H1 (cell line): ENCODE measurements at regions not wholly inside any gene's neighbourhood (a gene's known extent, or its start where the extent isn't known, plus 50 kb on each side); places are given as distances from the start of the nearest gene placed in this dataset.

Source experiments
- CTCF ChIA-PET: fragments of 300-600 bp; sonication (Branson Sonifier 250); formaldehyde crosslinking; loops from one replicate; lab custom pipeline; 2021; ENCODE audit not compliant: partially characterized antibody; lab: Charles Lee
- POLR2A ChIA-PET: fragments of 300-600 bp; sonication (Branson Sonifier 250); formaldehyde crosslinking; loops from one replicate; lab custom pipeline; 2021; ENCODE audit warnings: inconsistent platforms; ENCODE audit not compliant: partially characterized antibody; lab: Charles Lee
- DNase-seq, 2 experiments: peaks; one replicate each; pipeline versions ENCODE4 v3.0.0 to v3.0.0-alpha.2; 2010 to 2022; ENCODE audit warnings: low spot score in 2 of 2, low read depth in 1 of 2, mixed read lengths in 1 of 2
- FAIRE-seq: peaks from 2 replicates; lab custom pipeline; 2011; peaks lifted over from hg19 to GRCh38; lab: Jason Lieb, UNC
- H2AFZ ChIP-seq: 2 replicates; pipeline ENCODE4 v1.8.1; 2012; ENCODE audit warnings: low read length, inconsistent platforms
- H2AK5ac ChIP-seq: 2 replicates; pipeline ENCODE4 v1.6.1; 2013; ENCODE audit warnings: low read depth, low read length
- H2BK120ac ChIP-seq: replicated peaks from 2 replicates; pipeline ENCODE3; 2013; ENCODE audit warnings: low read depth, low read length, inconsistent platforms
- H2BK12ac ChIP-seq: 2 replicates; pipeline ENCODE4 v1.6.1; 2013; ENCODE audit warnings: low read depth, low read length
- H2BK15ac ChIP-seq: 2 replicates; pipeline ENCODE4 v1.6.1; 2013; ENCODE audit warnings: low read length
- H2BK20ac ChIP-seq: 2 replicates; pipeline ENCODE4 v1.6.1; 2013; ENCODE audit warnings: low read length
- H2BK5ac ChIP-seq: 2 replicates; pipeline ENCODE4 v1.6.1; 2013; ENCODE audit warnings: low read depth, low read length
- H3K14ac ChIP-seq: 2 replicates; pipeline ENCODE4 v1.6.1; 2013; ENCODE audit warnings: inconsistent platforms; ENCODE audit not compliant: insufficient read length
- H3K18ac ChIP-seq: 2 replicates; pipeline ENCODE4 v1.6.1; 2013; ENCODE audit warnings: low read length; ENCODE audit errors: extremely low read depth
- H3K23ac ChIP-seq: 2 replicates; pipeline ENCODE4 v1.6.1; 2013; ENCODE audit warnings: inconsistent platforms; ENCODE audit not compliant: insufficient read length
- H3K23me2 ChIP-seq: 2 replicates; pipeline ENCODE4 v1.6.1; 2013; ENCODE audit warnings: low read depth, low read length
- H3K27ac ChIP-seq: 2 replicates; pipeline ENCODE4 v1.6.1; 2011; ENCODE audit warnings: low read depth, low read length, inconsistent platforms
- H3K27me3 ChIP-seq, 4 experiments: replicated peaks in 1 of 4; 1 replicate in 1 of 4; 2 replicates in 3 of 4; pipeline versions ENCODE4 v1.6.1 to v1.8.1; 2011 to 2013; ENCODE audit warnings: low read length in 3 of 4, mild to moderate bottlenecking in 3 of 4, inconsistent platforms in 2 of 4, mixed read lengths in 2 of 4, moderate library complexity in 1 of 4; ENCODE audit not compliant: control insufficient read depth in 3 of 4, insufficient read depth in 3 of 4; ENCODE audit errors: extremely low read depth in 1 of 4
- H3K36me3 ChIP-seq, 4 experiments: 2 replicates each; pipeline versions ENCODE4 v1.6.1 to v1.8.1; 2011 to 2013; ENCODE audit warnings: mild to moderate bottlenecking in 4 of 4, low read length in 3 of 4, moderate library complexity in 2 of 4, control low read depth in 1 of 4, inconsistent platforms in 1 of 4; ENCODE audit not compliant: insufficient read depth in 4 of 4, control insufficient read depth in 2 of 4
- H3K4ac ChIP-seq: replicated peaks from 2 replicates; pipeline ENCODE3; 2013; ENCODE audit warnings: low read length, low read depth, mixed read lengths, inconsistent platforms; ENCODE audit not compliant: insufficient read length
- H3K4me1 ChIP-seq, 4 experiments: replicated peaks in 1 of 4; 1 replicate in 1 of 4; 2 replicates in 3 of 4; pipeline versions ENCODE4 v1.6.1 to v1.8.1; 2011 to 2013; ENCODE audit warnings: low read length in 3 of 4, inconsistent platforms in 2 of 4, mixed read lengths in 1 of 4; ENCODE audit not compliant: insufficient read depth in 4 of 4, control insufficient read depth in 3 of 4
- H3K4me2 ChIP-seq, 2 experiments: 2 replicates each; pipeline versions ENCODE4 v1.6.1 to v1.8.1; 2011 to 2013; ENCODE audit warnings: low read depth in 2 of 2, low read length in 2 of 2, control low read depth in 1 of 2, inconsistent platforms in 1 of 2, mild to moderate bottlenecking in 1 of 2; ENCODE audit not compliant: insufficient read depth in 1 of 2
- H3K4me3 ChIP-seq, 4 experiments: fragments of 200-600, 300-600 bp in 1 of 4; sonication (generic), shearing (Covaris generic), sonication (Bioruptor Twin) in 1 of 4; 2 replicates each; pipeline versions ENCODE4 v1.5.1 to v1.8.1; 2011 to 2016; ENCODE audit warnings: low read length in 4 of 4, low read depth in 3 of 4, control low read depth in 2 of 4, inconsistent platforms in 2 of 4, mild to moderate bottlenecking in 2 of 4, mixed read lengths in 1 of 4, moderate library complexity in 1 of 4; ENCODE audit not compliant: insufficient read depth in 2 of 4; ENCODE audit errors: extremely low read depth in 1 of 4
- H3K56ac ChIP-seq: replicated peaks from 2 replicates; pipeline ENCODE3; 2013; ENCODE audit warnings: low read depth, mild to moderate bottlenecking, mixed read lengths, low read length, inconsistent platforms; ENCODE audit not compliant: insufficient read length
- H3K79me1 ChIP-seq: 2 replicates; pipeline ENCODE4 v1.6.1; 2013; ENCODE audit warnings: low read depth, low read length, control low read depth
- H3K79me2 ChIP-seq, 2 experiments: 2 replicates each; pipeline versions ENCODE4 v1.6.1 to v1.8.1; 2012 to 2013; ENCODE audit warnings: low read length in 2 of 2, mild to moderate bottlenecking in 2 of 2, inconsistent platforms in 1 of 2; ENCODE audit not compliant: insufficient read depth in 2 of 2, control insufficient read depth in 1 of 2
- H3K9ac ChIP-seq, 4 experiments: replicated peaks in 1 of 4; 1 replicate in 1 of 4; 2 replicates in 3 of 4; pipeline versions ENCODE4 v1.6.1 to v1.8.1; 2011 to 2013; ENCODE audit warnings: low read depth in 3 of 4, low read length in 3 of 4, control low read depth in 2 of 4, mild to moderate bottlenecking in 2 of 4, moderate library complexity in 2 of 4, inconsistent platforms in 1 of 4; ENCODE audit errors: extremely low read depth in 1 of 4
- H3K9me3 ChIP-seq, 2 experiments: 2 replicates each; pipeline versions ENCODE4 v1.6.1 to v1.8.1; 2012 to 2013; ENCODE audit warnings: mild to moderate bottlenecking in 2 of 2, moderate library complexity in 2 of 2, control low read depth in 1 of 2, inconsistent platforms in 1 of 2, low read depth in 1 of 2, low read length in 1 of 2, mixed read lengths in 1 of 2; ENCODE audit not compliant: insufficient read depth in 2 of 2
- H4K20me1 ChIP-seq, 2 experiments: replicated peaks in 1 of 2; 2 replicates each; pipeline versions ENCODE3 to v1.8.1; 2011 to 2013; ENCODE audit warnings: inconsistent platforms in 2 of 2, low read length in 2 of 2, mild to moderate bottlenecking in 1 of 2; ENCODE audit not compliant: insufficient read depth in 2 of 2, control insufficient read depth in 1 of 2
- H4K5ac ChIP-seq: 2 replicates; pipeline ENCODE4 v1.6.1; 2013; ENCODE audit warnings: low read length, low read depth, mixed read lengths, inconsistent platforms; ENCODE audit not compliant: insufficient read length
- H4K8ac ChIP-seq: 2 replicates; pipeline ENCODE4 v1.8.0; 2013; ENCODE audit warnings: mild to moderate bottlenecking, moderate library complexity, low read length, inconsistent platforms; ENCODE audit not compliant: insufficient read depth; ENCODE audit errors: extremely low read depth
- H4K91ac ChIP-seq: replicated peaks from 2 replicates; pipeline ENCODE3; 2013; ENCODE audit warnings: low read length, mixed read lengths, inconsistent platforms; ENCODE audit not compliant: insufficient read length
- BACH1 ChIP-seq: IDR thresholded peaks from 2 replicates; pipeline ENCODE4 v1.6.1; 2012; ENCODE audit warnings: low read length, improper control_type of control experiment
- BCL11A ChIP-seq, 2 experiments: IDR thresholded peaks; one replicate each; pipeline ENCODE4 v1.6.1; 2011; ENCODE audit warnings: low read depth in 2 of 2, low read length in 2 of 2, mild to moderate bottlenecking in 2 of 2
- CREB1 ChIP-seq: IDR thresholded peaks from 2 replicates; pipeline ENCODE4 v1.6.1; 2012; ENCODE audit warnings: inconsistent platforms
- CTBP2 ChIP-seq: IDR thresholded peaks from 2 replicates; pipeline ENCODE4 v1.7.0; 2011; ENCODE audit warnings: borderline replicate concordance, mild to moderate bottlenecking, moderate library complexity, mixed read lengths, low read length; ENCODE audit not compliant: insufficient read depth, insufficient read length
- HDAC2 ChIP-seq, 2 experiments: fragments of 300-600 bp in 1 of 2; sonication (generic) in 1 of 2; IDR thresholded peaks; 2 replicates each; pipeline ENCODE4 v1.6.1; 2011 to 2012; ENCODE audit warnings: low read depth in 2 of 2, low read length in 2 of 2, mild to moderate bottlenecking in 2 of 2, moderate library complexity in 2 of 2, borderline replicate concordance in 1 of 2, inconsistent platforms in 1 of 2
- JUN ChIP-seq: IDR thresholded peaks from 2 replicates; pipeline ENCODE4 v1.6.1; 2011; ENCODE audit warnings: low read depth, mild to moderate bottlenecking, improper control_type of control experiment, low read length
- NANOG ChIP-seq: IDR thresholded peaks from 2 replicates; pipeline ENCODE4 v1.6.1; 2011; ENCODE audit warnings: low read length, low read depth, mild to moderate bottlenecking, inconsistent platforms; ENCODE audit not compliant: insufficient read depth, poor library complexity, severe bottlenecking
- RAD21 ChIP-seq, 2 experiments: IDR thresholded peaks in 1 of 2; conservative IDR thresholded peaks in 1 of 2; 2 replicates each; pipeline ENCODE4 v1.6.1; 2011; ENCODE audit warnings: low read depth in 2 of 2, low read length in 2 of 2, improper control_type of control experiment in 1 of 2, inconsistent platforms in 1 of 2, mild to moderate bottlenecking in 1 of 2, moderate library complexity in 1 of 2
- RBBP5 ChIP-seq: IDR thresholded peaks from 2 replicates; pipeline ENCODE4 v1.7.1; 2012; ENCODE audit warnings: low read depth, mild to moderate bottlenecking, inconsistent platforms, low read length, moderate library complexity, borderline replicate concordance
- RFX5 ChIP-seq: IDR thresholded peaks from 2 replicates; pipeline ENCODE4 v1.6.1; 2011; ENCODE audit warnings: low read depth, low read length, improper control_type of control experiment, borderline replicate concordance
- RXRA ChIP-seq: IDR thresholded peaks from 2 replicates; pipeline ENCODE4 v1.6.1; 2011; ENCODE audit warnings: low read depth, mild to moderate bottlenecking, low read length, moderate library complexity; ENCODE audit not compliant: insufficient read depth
- SIRT6 ChIP-seq: IDR thresholded peaks from one replicate; pipeline ENCODE4 v1.7.1; 2012; ENCODE audit warnings: low read length, inconsistent platforms
- SP4 ChIP-seq: IDR thresholded peaks from 2 replicates; pipeline ENCODE4 v1.6.1; 2012; ENCODE audit warnings: low read length, inconsistent platforms
- SRF ChIP-seq: IDR thresholded peaks from 2 replicates; pipeline ENCODE4 v1.6.1; 2011; ENCODE audit warnings: mild to moderate bottlenecking, low read depth, low read length, moderate library complexity
- WGBS, 2 experiments: shearing (Covaris generic) in 1 of 2; methylation state at CpG; one replicate each; pipeline versions ENCODE4 v1.1.6 to v1.1.7; 2013 to 2015; ENCODE audit warnings: low lambda C conversion rate in 2 of 2, mixed read lengths in 2 of 2, inconsistent platforms in 1 of 2, low coverage in 1 of 2, missing lambda C conversion rate in 1 of 2; ENCODE audit not compliant: insufficient replicate concordance in 2 of 2, insufficient coverage in 1 of 2, insufficient read length in 1 of 2; ENCODE audit errors: extremely low coverage in 1 of 2, missing lambda C conversion rate in 1 of 2; 5-methylcytosine and 5-hydroxymethylcytosine counted together
- TF ChIP-seq, protein P1 (sequence below): IDR thresholded peaks from 2 replicates; pipeline ENCODE4 v1.6.1; 2012; ENCODE audit warnings: inconsistent platforms

DNA sequence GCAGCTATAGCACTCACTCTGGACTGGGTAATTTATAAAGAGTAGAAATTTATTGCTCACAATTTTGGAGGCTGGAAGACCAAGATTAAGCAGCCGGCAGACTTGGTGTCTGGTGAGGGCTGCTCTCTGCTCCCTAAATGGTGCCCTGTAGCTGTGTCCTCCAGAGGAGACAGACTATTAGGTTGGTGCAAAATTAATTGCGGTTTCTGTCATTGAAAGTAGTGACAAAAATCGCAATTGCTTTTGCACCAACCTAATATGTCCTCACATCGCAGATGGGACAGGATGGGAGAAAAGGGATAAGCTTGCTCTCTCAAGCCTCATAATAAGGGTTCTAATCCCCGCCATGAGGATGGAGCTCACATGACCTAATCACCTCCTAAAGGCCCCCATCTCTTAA lies 258.1 kb upstream of the VCX3A start:
- Histone ChIP-seq H2BK20ac (no peak overlapping the region), H3K27ac (no peak overlapping the region), H2BK5ac (no peak overlapping the region), H4K20me1 (no peaks in the 10 kb centered on the region), H4K5ac (no peak overlapping the region), H3K9me3 (no peaks in the 10 kb centered on the region), H3K79me1 (no peaks in the 10 kb centered on the region), H3K23ac (no peak overlapping the region), H3K23me2 (no peaks in the 10 kb centered on the region), H3K36me3 (no peaks in the 10 kb centered on the region), H4K8ac (no peak overlapping the region), H3K56ac (no peak overlapping the region), H3K4me3 (no peak overlapping the region), H3K18ac (no peak overlapping the region), H3K4me1 (no peaks in the 10 kb centered on the region), H3K14ac (no peak overlapping the region), H3K27me3 (no peaks in the 10 kb centered on the region), H2BK15ac (no peak overlapping the region), H3K4ac (no peak overlapping the region), H3K79me2 (no peaks in the 10 kb centered on the region), H3K4me2 (no peak overlapping the region), H2BK120ac (no peak overlapping the region), H3K9ac (no peak overlapping the region), H2AK5ac (no peak overlapping the region), H2BK12ac (no peak overlapping the region), H4K91ac (no peak overlapping the region), H2AFZ (no peak overlapping the region)
- ChIA-PET CTCF (no interaction called here), POLR2A (no interaction called here)
- 91% methylated on average over 5 of the region's 5 CpGs; no CpG with 5 or more reads in 1 of the 2 experiments for WGBS, 2 experiments
- DNase-seq (no peak), FAIRE-seq (no peak)
- TF ChIP-seq BACH1, result no peak
- TF ChIP-seq HDAC2 (IDR thresholded peaks at IDR 0.05; ENCODE audit: borderline replicate concordance in 1 of 2, low read depth in 2 of 2, low read length in 2 of 2), result no peak
- no peak for TF ChIP-seq SIRT6
- TF ChIP-seq RFX5, result no peak
- TF ChIP-seq NANOG, result no peak
- TF ChIP-seq RBBP5, result no peak
- TF ChIP-seq RXRA, result no peak
- TF ChIP-seq BCL11A (IDR thresholded peaks at IDR 0.05; ENCODE audit: low read depth in 2 of 2, low read length in 2 of 2), result no peak
- TF ChIP-seq RAD21 (IDR thresholded peaks at IDR 0.05 in 1 of 2, conservative IDR thresholded peaks at IDR 0.05 in 1 of 2; ENCODE audit: low read depth in 2 of 2, low read length in 2 of 2), result no peak
- TF ChIP-seq JUN, result no peak
- TF ChIP-seq, protein P1, sequence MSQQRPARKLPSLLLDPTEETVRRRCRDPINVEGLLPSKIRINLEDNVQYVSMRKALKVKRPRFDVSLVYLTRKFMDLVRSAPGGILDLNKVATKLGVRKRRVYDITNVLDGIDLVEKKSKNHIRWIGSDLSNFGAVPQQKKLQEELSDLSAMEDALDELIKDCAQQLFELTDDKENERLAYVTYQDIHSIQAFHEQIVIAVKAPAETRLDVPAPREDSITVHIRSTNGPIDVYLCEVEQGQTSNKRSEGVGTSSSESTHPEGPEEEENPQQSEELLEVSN, result no peak
- TF ChIP-seq SP4, result no peak
- no peak for TF ChIP-seq CTBP2
- no peak for TF ChIP-seq SRF
- TF ChIP-seq CREB1, result no peak
